Transverse colon (tissue), 4 donors: ENCODE measurements at regions not wholly inside any gene's neighbourhood (a gene's known extent, or its start where the extent isn't known, plus 50 kb on each side); places are given as distances from the start of the nearest gene placed in this dataset.

ENCODE experiments used
- DNase-seq: peaks from one replicate; pipeline ENCODE4 v3.0.0-alpha.2; 2019
- H3K27ac ChIP-seq, 4 donors: fragments of 200-600 bp; sonication (generic); 2 replicates each; pipeline ENCODE4 v1.5.1; 2016 to 2018; ENCODE audit warnings: inconsistent platforms in 4 of 4
- H3K27me3 ChIP-seq: fragments of 200-600 bp; sonication (generic); 2 replicates; pipeline ENCODE4 v1.5.1; 2017; ENCODE audit warnings: inconsistent platforms
- H3K36me3 ChIP-seq, 4 donors: fragments of 200-600 bp; sonication (generic); 2 replicates each; pipeline ENCODE4 v1.5.1; 2017 to 2019; ENCODE audit warnings: inconsistent platforms in 4 of 4
- H3K4me1 ChIP-seq, 4 donors: fragments of 200-600 bp; sonication (generic); 2 replicates each; pipeline ENCODE4 v1.5.1; 2017 to 2020; ENCODE audit warnings: inconsistent platforms in 4 of 4
- H3K4me3 ChIP-seq, 4 donors: fragments of 200-600 bp; sonication (generic); 1 replicate in 1 of 4; 2 replicates in 3 of 4; pipeline versions ENCODE4 v1.5.1 to v1.6.1; 2017 to 2019; ENCODE audit warnings: inconsistent platforms in 4 of 4
- H3K9me3 ChIP-seq, 2 donors: fragments of 200-600 bp; sonication (generic); 2 replicates each; pipeline ENCODE4 v1.5.1; 2017 to 2019; ENCODE audit warnings: inconsistent platforms in 2 of 2
- CTCF ChIP-seq, 5 experiments: fragments of 200-600 bp in 3 of 5; fragments of 450-650 bp in 2 of 5; sonication (generic) in 3 of 5; IDR thresholded peaks; 1 replicate in 2 of 5; 2 replicates in 3 of 5; pipeline ENCODE4 v1.5.1; 2016 to 2017; ENCODE audit warnings: antibody characterized with exemption in 5 of 5, inconsistent platforms in 3 of 5, mild to moderate bottlenecking in 2 of 5, moderate library complexity in 1 of 5
- EP300 ChIP-seq: sonication (generic); formaldehyde crosslinking; IDR thresholded peaks from one replicate; pipeline ENCODE4 v1.6.1; 2017; ENCODE audit warnings: antibody characterized with exemption, low read depth
- POLR2A ChIP-seq: fragments of 450-650 bp; IDR thresholded peaks from one replicate; pipeline ENCODE4 v1.6.1; 2016; ENCODE audit warnings: antibody characterized with exemption, mild to moderate bottlenecking, moderate library complexity
- POLR2AphosphoS5 ChIP-seq, 3 donors: sonication (generic); formaldehyde crosslinking; IDR thresholded peaks; one replicate each; pipeline ENCODE4 v1.6.1; 2016; ENCODE audit warnings: antibody characterized with exemption in 3 of 3
- WGBS, 2 donors: methylation state at CpG; one replicate each; pipeline ENCODE4 v1.1.5; 2018; ENCODE audit warnings: low coverage in 1 of 2; 5-methylcytosine and 5-hydroxymethylcytosine counted together
- in situ Hi-C, 4 donors: fragments of 200-750 bp; cut with MboI; loops; one replicate each; pipeline versions ENCODE4 v1.15.0 to v1.15.1; 2017; ENCODE audit warnings: low sequenced_read_pairs in 3 of 4, low pct_ligation_motif_present in 1 of 4, low pct_unique_long_range_greater_than_20kb in 1 of 4
- intact Hi-C: fragments of 100-400 bp; cut with DNase I; formaldehyde crosslinking; loops from one replicate; pipeline ENCODE4 v1.15.1; 2023; ENCODE audit warnings: low total_unique reads

GRCh38 chr3:25071846-25072245 lies 356.2 kb upstream of the RARB start:
- no peak for TF ChIP-seq POLR2AphosphoS5 (IDR thresholded peaks at IDR 0.05)
- no peak for TF ChIP-seq EP300
- TF ChIP-seq POLR2A: no peak
- H3K27ac ChIP-seq: no peak overlapping the region
- H3K4me3 ChIP-seq: no peak overlapping the region
- WGBS, 2 donors: 82 to 86% methylated on average over 3 to 5 of the region's 5 CpGs
- intact Hi-C loops: no loop called here
- H3K9me3 ChIP-seq: no peaks in the 10 kb centered on the region
- no peaks in the 10 kb centered on the region for H3K36me3 ChIP-seq
- in situ Hi-C loops: no loop called here
- H3K27me3 ChIP-seq: no peaks in the 10 kb centered on the region
- DNase-seq: no peak
- H3K4me1 ChIP-seq: no peaks in the 10 kb centered on the region

- TF ChIP-seq POLR2AphosphoS5 (IDR thresholded peaks at IDR 0.05): no peak
- no peak for TF ChIP-seq CTCF (IDR thresholded peaks at IDR 0.05)
- no peak for TF ChIP-seq EP300
- TF ChIP-seq POLR2A: no peak
- WGBS, 2 donors: 61 to 81% methylated on average over 1 of the region's 1 CpG
- Histone ChIP-seq H3K9me3 (no peaks in the 10 kb centered on the region), H3K27ac (no peak overlapping the region), H3K36me3 (no peaks in the 10 kb centered on the region), H3K4me3 (no peak overlapping the region), H3K4me1 (no peaks in the 10 kb centered on the region), H3K27me3 (no peaks in the 10 kb centered on the region)
- DNase-seq: no peak
- in situ Hi-C loops (no loop called here), intact Hi-C loops (no loop called here)
Measured at GRCh38 chr3:25073423-25073822, 354.6 kb upstream of the RARB start.

- intact Hi-C loops: no loop called here
- Histone ChIP-seq H3K4me1 (no peaks in the 10 kb centered on the region), H3K27me3 (no peaks in the 10 kb centered on the region), H3K4me3 (no peak overlapping the region), H3K27ac (no peak overlapping the region), H3K9me3 (no peaks in the 10 kb centered on the region), H3K36me3 (no peaks in the 10 kb centered on the region)
- TF ChIP-seq CTCF (IDR thresholded peaks at IDR 0.05) (no peak), POLR2A (no peak), EP300 (no peak), POLR2AphosphoS5 (IDR thresholded peaks at IDR 0.05) (no peak)
- DNase-seq: no peak
- WGBS, 2 donors: 54 to 74% methylated on average over 3 of the region's 3 CpGs
- in situ Hi-C loops: no loop called here
Measured at GRCh38 chr3:25074149-25074548, 353.9 kb upstream of the RARB start.

GRCh38 chr3:25080461-25080860 lies 347.6 kb upstream of the RARB start:
- in situ Hi-C loops: no loop called here
- intact Hi-C loops: no loop called here

More at GRCh38 chr3:25080461-25080860, 347.6 kb upstream of the RARB start:
- TF ChIP-seq POLR2A: no peak
- TF ChIP-seq EP300: no peak
- TF ChIP-seq CTCF (IDR thresholded peaks at IDR 0.05): no peak
- TF ChIP-seq POLR2AphosphoS5 (IDR thresholded peaks at IDR 0.05): no peak
- WGBS, 2 donors: 95 to 100% methylated on average over 1 of the region's 1 CpG
- no peaks in the 10 kb centered on the region for H3K4me1 ChIP-seq
- H3K36me3 ChIP-seq: no peaks in the 10 kb centered on the region
- no peak overlapping the region for H3K27ac ChIP-seq
- DNase-seq: no peak
- no peaks in the 10 kb centered on the region for H3K27me3 ChIP-seq
- H3K9me3 ChIP-seq: no peaks in the 10 kb centered on the region
- H3K4me3 ChIP-seq: no peak overlapping the region
